ENCODE measurements at regions not wholly inside any gene's neighbourhood (a gene's known extent, or its start where the extent isn't known, plus 50 kb on each side); places are given as distances from the start of the nearest gene placed in this dataset.

DNA sequence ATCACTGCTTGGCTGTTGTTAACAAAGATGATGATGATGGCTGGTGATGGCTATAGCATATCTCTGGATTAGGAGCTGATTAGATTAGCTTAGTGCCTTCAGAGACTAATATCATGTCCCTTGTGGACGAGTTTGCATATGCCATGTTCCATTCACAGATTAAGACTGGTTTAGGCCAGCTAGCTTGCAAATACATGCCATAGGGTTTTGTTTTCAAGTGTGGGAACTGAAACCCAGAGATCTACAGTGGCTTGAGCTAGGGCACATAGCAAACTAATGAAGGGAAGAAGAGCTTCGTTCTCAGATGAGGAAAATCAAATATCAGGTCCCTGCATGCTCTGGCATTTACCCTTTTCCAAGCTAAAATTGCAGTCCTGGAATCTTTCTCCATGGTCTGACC lies 492.3 kb downstream of the MAGEE1 start:
- TF ChIP-seq, protein P1, sequence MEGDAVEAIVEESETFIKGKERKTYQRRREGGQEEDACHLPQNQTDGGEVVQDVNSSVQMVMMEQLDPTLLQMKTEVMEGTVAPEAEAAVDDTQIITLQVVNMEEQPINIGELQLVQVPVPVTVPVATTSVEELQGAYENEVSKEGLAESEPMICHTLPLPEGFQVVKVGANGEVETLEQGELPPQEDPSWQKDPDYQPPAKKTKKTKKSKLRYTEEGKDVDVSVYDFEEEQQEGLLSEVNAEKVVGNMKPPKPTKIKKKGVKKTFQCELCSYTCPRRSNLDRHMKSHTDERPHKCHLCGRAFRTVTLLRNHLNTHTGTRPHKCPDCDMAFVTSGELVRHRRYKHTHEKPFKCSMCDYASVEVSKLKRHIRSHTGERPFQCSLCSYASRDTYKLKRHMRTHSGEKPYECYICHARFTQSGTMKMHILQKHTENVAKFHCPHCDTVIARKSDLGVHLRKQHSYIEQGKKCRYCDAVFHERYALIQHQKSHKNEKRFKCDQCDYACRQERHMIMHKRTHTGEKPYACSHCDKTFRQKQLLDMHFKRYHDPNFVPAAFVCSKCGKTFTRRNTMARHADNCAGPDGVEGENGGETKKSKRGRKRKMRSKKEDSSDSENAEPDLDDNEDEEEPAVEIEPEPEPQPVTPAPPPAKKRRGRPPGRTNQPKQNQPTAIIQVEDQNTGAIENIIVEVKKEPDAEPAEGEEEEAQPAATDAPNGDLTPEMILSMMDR (IDR thresholded peaks at IDR 0.05), result no peak
- TF ChIP-seq ZFX (IDR thresholded peaks at IDR 0.05; ENCODE audit: borderline replicate concordance), result no peak

Data from 22Rv1 (cell line).